NT2/D1 (cell line): ENCODE measurements at regions not wholly inside any gene's neighbourhood (a gene's known extent, or its start where the extent isn't known, plus 50 kb on each side); places are given as distances from the start of the nearest gene placed in this dataset.

Source experiments
- SUZ12 ChIP-seq: IDR thresholded peaks from 2 replicates; pipeline ENCODE4 v1.6.1; 2011; ENCODE audit not compliant: insufficient read length, insufficient read depth; ENCODE audit errors: extremely low read depth
- YY1 ChIP-seq: IDR thresholded peaks from 2 replicates; pipeline ENCODE4 v1.6.1; 2011; ENCODE audit not compliant: insufficient read length, insufficient read depth
- ZNF274 ChIP-seq: IDR thresholded peaks from 2 replicates; pipeline ENCODE4 v1.6.1; 2011; ENCODE audit warnings: mild to moderate bottlenecking, low read depth, low read length

GRCh38 chr4:165802452-165802851 lies 70.6 kb upstream of the TLL1 start:
- TF ChIP-seq YY1, result no peak
- no peak for TF ChIP-seq SUZ12
- TF ChIP-seq ZNF274, result no peak
